ENCODE measurements at regions not wholly inside any gene's neighbourhood (a gene's known extent, or its start where the extent isn't known, plus 50 kb on each side); places are given as distances from the start of the nearest gene placed in this dataset.

DNA sequence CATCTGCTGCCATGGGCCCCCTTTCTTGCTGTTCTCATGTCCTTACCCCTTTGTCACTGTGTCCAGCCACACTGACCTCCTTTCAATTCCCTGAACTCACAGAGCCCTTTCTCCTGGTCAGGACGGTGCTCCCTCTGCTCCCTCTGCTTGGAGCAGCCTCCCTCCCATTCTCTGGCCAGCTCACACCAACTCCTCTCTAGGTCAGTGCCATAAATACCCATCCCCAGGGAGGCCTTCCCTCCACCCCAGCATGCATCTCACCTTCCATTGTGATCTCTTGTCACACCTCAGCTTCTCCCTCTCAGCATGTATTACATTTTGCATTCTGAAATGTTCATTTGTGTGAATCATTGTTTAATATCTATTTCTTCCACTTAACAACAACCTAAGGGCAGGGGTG is 50.9 kb upstream of the PRNP start:
- no peak for TF ChIP-seq PPARA (CRISPR knock-in tag; IDR thresholded peaks at IDR 0.05; ENCODE audit: borderline replicate concordance)
- TF ChIP-seq, protein P1, sequence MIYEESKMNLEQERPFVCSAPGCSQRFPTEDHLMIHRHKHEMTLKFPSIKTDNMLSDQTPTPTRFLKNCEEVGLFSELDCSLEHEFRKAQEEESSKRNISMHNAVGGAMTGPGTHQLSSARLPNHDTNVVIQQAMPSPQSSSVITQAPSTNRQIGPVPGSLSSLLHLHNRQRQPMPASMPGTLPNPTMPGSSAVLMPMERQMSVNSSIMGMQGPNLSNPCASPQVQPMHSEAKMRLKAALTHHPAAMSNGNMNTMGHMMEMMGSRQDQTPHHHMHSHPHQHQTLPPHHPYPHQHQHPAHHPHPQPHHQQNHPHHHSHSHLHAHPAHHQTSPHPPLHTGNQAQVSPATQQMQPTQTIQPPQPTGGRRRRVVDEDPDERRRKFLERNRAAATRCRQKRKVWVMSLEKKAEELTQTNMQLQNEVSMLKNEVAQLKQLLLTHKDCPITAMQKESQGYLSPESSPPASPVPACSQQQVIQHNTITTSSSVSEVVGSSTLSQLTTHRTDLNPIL (CRISPR knock-in tag; IDR thresholded peaks at IDR 0.05; ENCODE audit: low read depth): no peak
- no peak for TF ChIP-seq ISL1 (CRISPR knock-in tag; IDR thresholded peaks at IDR 0.05)
- TF ChIP-seq BACH2 (CRISPR knock-in tag; IDR thresholded peaks at IDR 0.05; ENCODE audit: borderline replicate concordance): no peak
- no peak for TF ChIP-seq TCF4 (CRISPR knock-in tag; IDR thresholded peaks at IDR 0.05; ENCODE audit: borderline replicate concordance)
- TF ChIP-seq ZFP3 (CRISPR knock-in tag; IDR thresholded peaks at IDR 0.05): no peak
